GM06990 (cell line): ENCODE measurements at regions not wholly inside any gene's neighbourhood (a gene's known extent, or its start where the extent isn't known, plus 50 kb on each side); places are given as distances from the start of the nearest gene placed in this dataset.
"Not testable (repeated sequence)": the region's sequence is repeated elsewhere in the genome, so short reads cannot be mapped to it uniquely, and the experiment has no call there.

ENCODE experiments used
- DNase-seq: peaks from one replicate; pipeline ENCODE4 v3.0.0-alpha.2; 2011; ENCODE audit not compliant: insufficient read length; ENCODE audit errors: extremely low read depth
- H3K27me3 ChIP-seq: replicated peaks from 2 replicates; pipeline ENCODE4 v1.6.0; 2011; ENCODE audit warnings: low read length; ENCODE audit not compliant: control insufficient read depth, insufficient read depth
- H3K36me3 ChIP-seq: 2 replicates; pipeline ENCODE4 v1.5.1; 2011; ENCODE audit warnings: low read length; ENCODE audit not compliant: control insufficient read depth, insufficient read depth
- H3K4me3 ChIP-seq: replicated peaks from 2 replicates; pipeline ENCODE4 v1.5.1; 2011; ENCODE audit warnings: low read depth, mild to moderate bottlenecking, control low read depth, low read length

- H3K36me3 ChIP-seq, H3K27me3 ChIP-seq, H3K4me3 ChIP-seq, DNase-seq: not testable (repeated sequence)
Observed at GRCh38 chr9:42339671-42340434, 156.4 kb downstream of the SPATA31A6 start.

DNA sequence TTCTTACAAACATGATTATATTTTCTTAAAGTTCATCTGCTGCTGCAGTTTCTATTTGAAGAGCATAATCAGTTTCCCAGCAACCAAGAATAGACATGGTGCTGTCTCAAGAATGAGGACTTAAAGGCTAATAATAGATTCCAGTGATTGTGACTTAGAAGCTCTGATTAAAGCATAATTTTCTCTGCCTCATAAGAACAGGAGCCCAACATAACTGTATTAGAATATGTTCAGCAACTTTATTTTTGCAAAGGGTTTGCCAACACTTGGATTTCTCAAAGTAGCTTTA, 156.9 kb downstream of the SPATA31A6 start:
- not testable (repeated sequence) for DNase-seq, H3K36me3 ChIP-seq, H3K27me3 ChIP-seq, H3K4me3 ChIP-seq

GRCh38 chr9:42341860-42342259, 158.4 kb downstream of the SPATA31A6 start:
- not testable (repeated sequence) for H3K27me3 ChIP-seq, DNase-seq, H3K36me3 ChIP-seq, H3K4me3 ChIP-seq

DNA sequence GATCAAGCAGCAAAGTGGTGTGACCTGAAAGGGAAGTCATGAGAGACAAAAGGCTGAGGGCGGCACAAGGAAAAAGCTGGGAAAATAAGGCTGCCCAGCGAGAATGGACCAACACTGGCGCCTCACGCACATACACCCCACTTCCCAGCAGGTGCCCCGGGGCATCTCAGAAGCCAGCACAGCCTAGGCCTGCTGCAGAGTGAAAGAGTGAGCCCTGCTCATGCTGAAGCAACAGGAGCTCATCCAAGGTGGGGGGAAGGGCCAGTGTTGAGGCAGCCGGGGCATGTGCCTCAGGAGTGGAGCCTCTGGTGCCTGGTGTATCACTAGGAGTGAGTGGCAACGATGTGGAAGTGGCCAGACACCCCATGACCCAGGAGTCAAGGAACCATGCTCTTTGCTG, 158.8 kb downstream of the SPATA31A6 start:
- not testable (repeated sequence) for H3K36me3 ChIP-seq, H3K4me3 ChIP-seq, DNase-seq, H3K27me3 ChIP-seq

DNA sequence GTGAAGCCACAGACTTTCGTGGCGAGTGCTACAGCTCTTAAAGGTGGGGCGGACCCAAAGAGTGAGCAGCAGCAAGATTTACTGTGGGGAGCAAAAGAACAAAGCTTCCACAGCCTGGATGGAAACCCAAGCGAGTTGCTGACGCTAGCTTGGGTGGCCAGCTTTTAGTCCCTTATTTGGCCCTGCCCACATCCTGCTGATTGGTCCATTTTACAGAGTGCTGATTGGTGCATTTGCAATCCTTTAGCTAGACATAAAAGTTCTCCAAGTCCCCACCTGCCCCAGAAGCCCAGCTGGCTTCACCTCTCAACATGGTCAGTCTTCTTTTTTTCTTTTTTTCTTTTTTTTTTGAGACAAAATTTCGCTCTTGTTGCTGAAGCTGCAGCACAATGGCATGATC, 161.0 kb downstream of the SPATA31A6 start:
- H3K4me3 ChIP-seq, H3K36me3 ChIP-seq: not testable (repeated sequence)

GRCh38 chr9:42346916-42347315, 163.5 kb downstream of the SPATA31A6 start:
- not testable (repeated sequence) for H3K4me3 ChIP-seq, DNase-seq, H3K36me3 ChIP-seq

More for the DNA sequence above, 161.0 kb downstream of the SPATA31A6 start:
- DNase-seq, H3K27me3 ChIP-seq: not testable (repeated sequence)

GRCh38 chr9:42349181-42349580, 165.7 kb downstream of the SPATA31A6 start:
- not testable (repeated sequence) for DNase-seq, H3K4me3 ChIP-seq, H3K27me3 ChIP-seq, H3K36me3 ChIP-seq

More at GRCh38 chr9:42346916-42347315, 163.5 kb downstream of the SPATA31A6 start:
- not testable (repeated sequence) for H3K27me3 ChIP-seq

DNA sequence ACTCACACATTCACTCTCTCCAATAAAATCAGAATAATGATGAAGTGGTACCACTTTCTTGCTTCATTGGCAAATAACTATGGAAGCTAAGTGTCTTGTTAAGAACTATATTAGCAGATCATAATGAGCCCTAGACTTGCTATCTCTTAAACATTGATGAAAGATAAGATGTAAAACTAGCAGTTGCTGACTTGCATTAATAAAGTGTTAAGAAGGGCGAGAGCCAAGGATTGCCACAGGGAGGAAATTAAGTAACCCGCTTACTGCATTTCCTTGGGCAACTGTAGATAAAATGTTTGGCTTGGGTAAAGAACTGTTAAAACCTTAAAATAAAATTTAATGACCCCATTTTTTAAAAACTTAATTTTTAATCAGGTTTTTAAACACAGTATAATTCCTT, 167.0 kb downstream of the SPATA31A6 start:
- H3K27me3 ChIP-seq, H3K4me3 ChIP-seq, H3K36me3 ChIP-seq, DNase-seq: not testable (repeated sequence)

GRCh38 chr9:42357604-42358373, 174.3 kb downstream of the SPATA31A6 start:
- H3K4me3 ChIP-seq, H3K27me3 ChIP-seq, DNase-seq, H3K36me3 ChIP-seq: not testable (repeated sequence)

DNA sequence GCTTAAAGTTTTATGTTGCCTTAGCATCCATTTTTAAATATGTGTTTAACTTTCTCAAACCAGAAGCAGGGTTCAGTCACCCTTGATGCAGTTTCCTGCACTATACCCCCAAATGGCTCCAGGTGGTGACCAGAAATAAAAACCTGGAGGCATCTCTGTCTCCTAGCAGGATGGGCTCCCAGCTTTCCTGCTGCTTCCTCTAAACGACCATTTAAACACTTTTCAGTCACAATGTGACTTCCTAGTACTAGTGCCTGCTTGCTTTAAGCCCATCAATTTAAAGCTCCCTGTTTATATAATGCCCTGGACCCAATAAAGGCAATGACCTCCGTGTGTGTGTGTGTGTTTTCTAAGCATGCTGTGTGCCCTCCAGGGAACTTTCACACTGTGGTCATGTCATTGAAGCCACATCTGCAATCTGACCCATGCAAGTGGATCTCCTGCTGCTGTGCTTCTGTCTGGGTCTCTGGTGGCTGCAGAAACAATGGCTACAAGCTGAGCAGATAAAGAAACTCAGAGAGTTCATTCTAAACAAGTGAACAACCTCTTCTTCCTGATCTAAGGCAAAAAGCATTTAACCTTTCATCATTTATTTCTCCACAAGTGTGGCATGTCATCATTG, 175.3 kb downstream of the SPATA31A6 start:
- DNase-seq, H3K27me3 ChIP-seq, H3K36me3 ChIP-seq, H3K4me3 ChIP-seq: not testable (repeated sequence)

DNA sequence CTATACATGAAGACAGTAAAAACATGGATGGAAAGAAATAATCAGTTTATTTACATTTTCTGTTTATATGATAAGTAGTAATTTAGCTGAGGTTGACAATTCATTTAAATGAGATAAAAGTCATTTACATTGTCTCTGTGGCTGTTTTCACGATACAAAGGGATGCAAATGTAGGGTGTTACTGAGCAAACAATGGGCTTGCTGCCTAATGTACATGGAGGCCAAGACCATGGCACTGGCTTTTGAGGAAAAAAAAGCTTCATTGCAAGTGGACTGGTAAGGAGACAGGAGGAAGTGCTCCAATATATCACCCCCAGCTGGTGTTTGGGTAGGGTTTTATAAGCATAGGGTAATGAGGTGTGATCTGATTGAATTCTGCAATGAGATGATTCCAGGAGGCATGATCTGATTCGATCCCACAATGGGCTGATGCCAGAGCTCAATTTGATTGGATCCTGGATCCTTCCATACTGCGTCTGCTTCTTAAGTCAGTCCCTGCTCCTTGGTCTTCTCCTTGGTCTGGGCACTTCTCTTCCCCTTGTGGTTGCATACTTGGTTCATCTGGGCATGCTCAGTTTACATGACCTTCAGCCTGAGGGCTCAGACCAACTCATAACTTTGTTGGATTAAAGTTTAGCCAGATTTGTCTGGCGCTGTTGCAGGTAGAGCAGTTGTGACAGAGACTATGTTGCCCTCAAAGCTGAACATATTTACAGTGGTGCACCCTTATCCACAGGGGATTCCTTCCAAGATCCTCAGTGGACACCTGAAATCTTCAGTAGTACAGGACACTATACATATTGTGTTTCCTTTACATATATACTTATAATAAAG, 181.2 kb downstream of the SPATA31A6 start:
- DNase-seq, H3K27me3 ChIP-seq, H3K36me3 ChIP-seq, H3K4me3 ChIP-seq: not testable (repeated sequence)

DNA sequence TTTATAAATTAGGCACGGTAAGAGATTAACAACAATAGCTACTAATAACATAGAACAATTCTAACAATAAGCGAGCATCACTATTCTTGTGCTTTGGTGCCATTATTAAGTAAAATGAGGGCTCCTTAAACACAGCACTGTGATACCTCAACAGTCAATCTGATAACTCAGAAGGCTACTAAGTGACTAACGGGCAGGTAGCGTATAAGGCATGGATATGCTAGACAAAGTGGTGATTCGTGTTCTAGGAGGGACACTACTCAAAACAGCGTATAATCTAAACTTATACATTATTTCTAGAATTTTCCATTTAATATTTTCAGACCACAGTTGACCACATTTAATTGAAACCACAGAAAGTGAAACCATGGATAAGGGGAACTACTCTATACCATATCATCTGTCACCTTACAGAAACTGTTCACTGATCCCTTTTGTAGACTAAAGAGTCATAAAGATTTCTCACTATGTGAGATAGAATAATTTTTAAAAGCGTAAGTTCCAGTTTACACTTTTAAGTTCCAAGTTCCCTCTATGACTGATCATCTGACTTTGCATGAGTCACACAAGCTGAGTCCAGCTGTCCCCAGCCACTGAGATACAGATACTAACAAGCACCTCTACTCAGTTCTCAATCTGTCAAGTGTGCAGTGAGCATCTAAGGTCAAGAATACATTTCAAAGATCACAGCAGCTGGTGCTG, 181.9 kb downstream of the SPATA31A6 start:
- not testable (repeated sequence) for H3K4me3 ChIP-seq, H3K36me3 ChIP-seq, H3K27me3 ChIP-seq, DNase-seq

GRCh38 chr9:42368279-42368881, 184.9 kb downstream of the SPATA31A6 start:
- not testable (repeated sequence) for H3K27me3 ChIP-seq, H3K36me3 ChIP-seq, DNase-seq, H3K4me3 ChIP-seq
